Vagina (tissue), 2 donors: ENCODE measurements at regions not wholly inside any gene's neighbourhood (a gene's known extent, or its start where the extent isn't known, plus 50 kb on each side); places are given as distances from the start of the nearest gene placed in this dataset.

ENCODE experiments used
- DNase-seq, 2 donors: peaks; one replicate each; pipeline ENCODE4 v3.0.0-alpha.2; 2017; ENCODE audit errors: extremely low spot score in 2 of 2
- H3K27ac ChIP-seq: fragments of 200-600 bp; sonication (generic); one replicate; pipeline ENCODE4 v1.5.1; 2019
- H3K27me3 ChIP-seq: fragments of 200-600 bp; sonication (generic); one replicate; pipeline ENCODE4 v1.5.1; 2019
- H3K36me3 ChIP-seq, 2 donors: fragments of 200-600 bp; sonication (generic); one replicate each; pipeline ENCODE4 v1.5.1; 2017 to 2019
- H3K4me1 ChIP-seq: fragments of 200-600 bp; sonication (generic); one replicate; pipeline ENCODE4 v1.5.1; 2019
- H3K4me3 ChIP-seq, 2 donors: fragments of 200-600 bp; sonication (generic); 1 replicate in 1 of 2; 2 replicates in 1 of 2; pipeline ENCODE4 v1.5.1; 2016 to 2019
- H3K9me3 ChIP-seq: fragments of 200-600 bp; sonication (generic); one replicate; pipeline ENCODE4 v1.5.1; 2019
- CTCF ChIP-seq, 3 experiments: fragments of 450-650 bp in 2 of 3; fragments of 200-600 bp in 1 of 3; sonication (generic) in 1 of 3; IDR thresholded peaks; one replicate each; pipeline ENCODE4 v1.5.1; 2017 to 2019; ENCODE audit warnings: antibody characterized with exemption in 3 of 3, mild to moderate bottlenecking in 2 of 3, moderate library complexity in 2 of 3
- POLR2A ChIP-seq, 2 donors: fragments of 450-650 bp; IDR thresholded peaks; one replicate each; pipeline ENCODE4 v1.6.1; 2017; ENCODE audit warnings: antibody characterized with exemption in 2 of 2, mild to moderate bottlenecking in 2 of 2, moderate library complexity in 2 of 2
- POLR2AphosphoS5 ChIP-seq, 2 donors: sonication (generic); formaldehyde crosslinking; IDR thresholded peaks; one replicate each; pipeline ENCODE4 v1.9.0; 2017; ENCODE audit warnings: antibody characterized with exemption in 2 of 2, mild to moderate bottlenecking in 2 of 2, low read depth in 1 of 2; ENCODE audit not compliant: insufficient read depth in 1 of 2
- intact Hi-C: fragments of 100-400 bp; cut with DNase I; formaldehyde crosslinking; loops from one replicate; pipeline ENCODE4 v1.15.1; 2023

GRCh38 chr20:57866250-57867106, 156.7 kb upstream of the PMEPA1 start:
- Histone ChIP-seq H3K27me3 (no peaks in the 10 kb centered on the region), H3K27ac (no peak overlapping the region), H3K36me3 (no peaks in the 10 kb centered on the region), H3K4me3 (no peak overlapping the region), H3K4me1 (peaks cover 6% of the 10 kb centered on the region), H3K9me3 (no peaks in the 10 kb centered on the region)
- DNase-seq, result peak; percentile 19 to 44
- TF ChIP-seq POLR2A (IDR thresholded peaks at IDR 0.05), result no peak
- TF ChIP-seq CTCF (IDR thresholded peaks at IDR 0.05), result no peak
- no peak for TF ChIP-seq POLR2AphosphoS5 (IDR thresholded peaks at IDR 0.05; ENCODE audit: insufficient read depth in 1 of 2, low read depth in 1 of 2)
- intact Hi-C loops, result no loop called here

GRCh38 chr20:57865266-57865665, 155.5 kb upstream of the PMEPA1 start:
- H3K27me3 ChIP-seq, result no peaks in the 10 kb centered on the region
- no peaks in the 10 kb centered on the region for H3K9me3 ChIP-seq
- TF ChIP-seq POLR2A (IDR thresholded peaks at IDR 0.05) (no peak), CTCF (IDR thresholded peaks at IDR 0.05) (no peak), POLR2AphosphoS5 (IDR thresholded peaks at IDR 0.05; ENCODE audit: insufficient read depth in 1 of 2, low read depth in 1 of 2) (no peak)
- H3K27ac ChIP-seq, result no peak overlapping the region
- intact Hi-C loops, result no loop called here
- no peak for DNase-seq
- H3K4me1 ChIP-seq, result peaks cover 6% of the 10 kb centered on the region
- H3K4me3 ChIP-seq, result no peak overlapping the region
- H3K36me3 ChIP-seq, result no peaks in the 10 kb centered on the region

GRCh38 chr20:57860576-57860975, 150.8 kb upstream of the PMEPA1 start:
- peak; percentile 65 to 79 for DNase-seq
- TF ChIP-seq CTCF (IDR thresholded peaks at IDR 0.05) (no peak), POLR2AphosphoS5 (IDR thresholded peaks at IDR 0.05; ENCODE audit: insufficient read depth in 1 of 2, low read depth in 1 of 2) (no peak), POLR2A (IDR thresholded peaks at IDR 0.05) (no peak)
- Histone ChIP-seq H3K4me1 (no peaks in the 10 kb centered on the region), H3K36me3 (no peaks in the 10 kb centered on the region), H3K27me3 (no peaks in the 10 kb centered on the region), H3K27ac (no peak overlapping the region), H3K4me3 (no peak overlapping the region), H3K9me3 (no peaks in the 10 kb centered on the region)
- intact Hi-C loops, result no loop called here

GRCh38 chr20:57857969-57858368, 148.2 kb upstream of the PMEPA1 start:
- Histone ChIP-seq H3K4me1 (no peaks in the 10 kb centered on the region), H3K36me3 (no peaks in the 10 kb centered on the region), H3K9me3 (no peaks in the 10 kb centered on the region), H3K27me3 (no peaks in the 10 kb centered on the region), H3K27ac (no peak overlapping the region), H3K4me3 (no peak overlapping the region)
- DNase-seq, result no peak
- intact Hi-C loops, result no loop called here
- TF ChIP-seq POLR2AphosphoS5 (IDR thresholded peaks at IDR 0.05; ENCODE audit: insufficient read depth in 1 of 2, low read depth in 1 of 2) (no peak), POLR2A (IDR thresholded peaks at IDR 0.05) (no peak), CTCF (IDR thresholded peaks at IDR 0.05) (no peak)

GRCh38 chr20:57857118-57857517, 147.3 kb upstream of the PMEPA1 start:
- no peaks in the 10 kb centered on the region for H3K36me3 ChIP-seq
- H3K4me3 ChIP-seq, result no peak overlapping the region
- H3K4me1 ChIP-seq, result no peaks in the 10 kb centered on the region
- H3K27me3 ChIP-seq, result no peaks in the 10 kb centered on the region
- no peak overlapping the region for H3K27ac ChIP-seq
- DNase-seq, result no peak
- intact Hi-C loops, result no loop called here
- no peaks in the 10 kb centered on the region for H3K9me3 ChIP-seq
- TF ChIP-seq POLR2A (IDR thresholded peaks at IDR 0.05) (no peak), POLR2AphosphoS5 (IDR thresholded peaks at IDR 0.05; ENCODE audit: insufficient read depth in 1 of 2, low read depth in 1 of 2) (no peak), CTCF (IDR thresholded peaks at IDR 0.05) (no peak)
